ENCODE measurements at regions not wholly inside any gene's neighbourhood (a gene's known extent, or its start where the extent isn't known, plus 50 kb on each side); places are given as distances from the start of the nearest gene placed in this dataset.

- H3K9ac ChIP-seq (ENCODE audit: low read length) = no peak overlapping the region
- no peaks in the 10 kb centered on the region for H3K79me2 ChIP-seq (ENCODE audit: control insufficient read depth, insufficient read depth, low read length, poor library complexity)
- no peak overlapping the region for H2AFZ ChIP-seq (ENCODE audit: insufficient read depth, low read length, poor library complexity)
- no peak overlapping the region for H2AK5ac ChIP-seq (ENCODE audit: low read length)
- H2BK120ac ChIP-seq (ENCODE audit: insufficient read depth, low read length, poor library complexity) = no peak overlapping the region
- no peaks in the 10 kb centered on the region for H3K27me3 ChIP-seq (ENCODE audit: insufficient read depth, low read length)
- no peak overlapping the region for H3K4me3 ChIP-seq (ENCODE audit: low read depth, low read length)
- no peak overlapping the region for H3K23ac ChIP-seq (ENCODE audit: low read length)
- no peak overlapping the region for H2BK12ac ChIP-seq (ENCODE audit: low read length)
- no peak overlapping the region for H3K18ac ChIP-seq (ENCODE audit: low read length)
- no peaks in the 10 kb centered on the region for H3K36me3 ChIP-seq (ENCODE audit: control insufficient read depth in 1 of 2, insufficient read depth in 2 of 2, low read length in 2 of 2)
- H4K12ac ChIP-seq (ENCODE audit: low read depth, low read length) = no peak overlapping the region
- H3K4ac ChIP-seq (ENCODE audit: low read depth, low read length) = no peak overlapping the region
- no peak overlapping the region for H4K8ac ChIP-seq (ENCODE audit: low read depth, low read length)
- H4K91ac ChIP-seq (ENCODE audit: low read depth, low read length) = no peak overlapping the region
- H3K79me1 ChIP-seq (ENCODE audit: low read length) = no peaks in the 10 kb centered on the region
- H3K9me3 ChIP-seq (ENCODE audit: insufficient read depth, low read depth, low read length) = peaks cover 5% of the 10 kb centered on the region
- no peak overlapping the region for H3K4me2 ChIP-seq (ENCODE audit: low read length)
- H3K4me1 ChIP-seq (ENCODE audit: control insufficient read depth in 1 of 2, insufficient read depth in 2 of 2, low read length in 2 of 2) = no peaks in the 10 kb centered on the region
- H3K27ac ChIP-seq (ENCODE audit: low read depth, low read length) = no peak overlapping the region
- DNase-seq = no peak
- H3K14ac ChIP-seq (ENCODE audit: low read length) = no peak overlapping the region
- no CpG with 5 or more reads among the region's 1 CpG for WGBS (ENCODE audit: extremely low coverage, insufficient coverage, insufficient read length)
- no peak overlapping the region for H2BK5ac ChIP-seq (ENCODE audit: low read depth, low read length, poor library complexity)
Observed at GRCh38 chrX:81875800-81876199, 673.9 kb downstream of the SH3BGRL start.

- Histone ChIP-seq H3K4me3 (ENCODE audit: low read depth, low read length) (no peak overlapping the region), H3K4me2 (ENCODE audit: low read length) (no peak overlapping the region), H4K91ac (ENCODE audit: low read depth, low read length) (no peak overlapping the region), H2AFZ (ENCODE audit: insufficient read depth, low read length, poor library complexity) (no peak overlapping the region), H2BK5ac (ENCODE audit: low read depth, low read length, poor library complexity) (no peak overlapping the region), H3K4ac (ENCODE audit: low read depth, low read length) (no peak overlapping the region), H3K9me3 (ENCODE audit: insufficient read depth, low read depth, low read length) (peaks cover 5% of the 10 kb centered on the region), H3K4me1 (ENCODE audit: control insufficient read depth in 1 of 2, insufficient read depth in 2 of 2, low read length in 2 of 2) (no peaks in the 10 kb centered on the region), H3K23ac (ENCODE audit: low read length) (no peak overlapping the region), H4K12ac (ENCODE audit: low read depth, low read length) (no peak overlapping the region), H2BK120ac (ENCODE audit: insufficient read depth, low read length, poor library complexity) (no peak overlapping the region), H3K27me3 (ENCODE audit: insufficient read depth, low read length) (no peaks in the 10 kb centered on the region), H2AK5ac (ENCODE audit: low read length) (no peak overlapping the region), H2BK12ac (ENCODE audit: low read length) (no peak overlapping the region), H3K27ac (ENCODE audit: low read depth, low read length) (no peak overlapping the region), H3K14ac (ENCODE audit: low read length) (no peak overlapping the region), H3K9ac (ENCODE audit: low read length) (no peak overlapping the region), H3K79me1 (ENCODE audit: low read length) (no peaks in the 10 kb centered on the region), H3K18ac (ENCODE audit: low read length) (no peak overlapping the region), H3K79me2 (ENCODE audit: control insufficient read depth, insufficient read depth, low read length, poor library complexity) (no peaks in the 10 kb centered on the region), H4K8ac (ENCODE audit: low read depth, low read length) (no peak overlapping the region), H3K36me3 (ENCODE audit: control insufficient read depth in 1 of 2, insufficient read depth in 2 of 2, low read length in 2 of 2) (no peaks in the 10 kb centered on the region)
- no peak for DNase-seq
- no CpG with 5 or more reads among the region's 7 CpGs for WGBS (ENCODE audit: extremely low coverage, insufficient coverage, insufficient read length)
Observed at GRCh38 chrX:81876437-81876836, 674.5 kb downstream of the SH3BGRL start.

GRCh38 chrX:81890521-81890920, 688.6 kb downstream of the SH3BGRL start:
- no peaks in the 10 kb centered on the region for H3K9me3 ChIP-seq (ENCODE audit: insufficient read depth, low read depth, low read length)
- H3K18ac ChIP-seq (ENCODE audit: low read length) = no peak overlapping the region
- no peaks in the 10 kb centered on the region for H3K4me1 ChIP-seq (ENCODE audit: control insufficient read depth in 1 of 2, insufficient read depth in 2 of 2, low read length in 2 of 2)
- H3K27ac ChIP-seq (ENCODE audit: low read depth, low read length) = no peak overlapping the region
- no peak overlapping the region for H2AK5ac ChIP-seq (ENCODE audit: low read length)
- H4K8ac ChIP-seq (ENCODE audit: low read depth, low read length) = no peak overlapping the region
- no peak overlapping the region for H2BK5ac ChIP-seq (ENCODE audit: low read depth, low read length, poor library complexity)
- H3K23ac ChIP-seq (ENCODE audit: low read length) = no peak overlapping the region
- H3K27me3 ChIP-seq (ENCODE audit: insufficient read depth, low read length) = no peaks in the 10 kb centered on the region
- H3K79me1 ChIP-seq (ENCODE audit: low read length) = no peaks in the 10 kb centered on the region
- no CpG with 5 or more reads among the region's 1 CpG for WGBS (ENCODE audit: extremely low coverage, insufficient coverage, insufficient read length)
- no peak overlapping the region for H4K91ac ChIP-seq (ENCODE audit: low read depth, low read length)
- H3K4me3 ChIP-seq (ENCODE audit: low read depth, low read length) = no peak overlapping the region
- H3K4me2 ChIP-seq (ENCODE audit: low read length) = no peak overlapping the region
- H3K4ac ChIP-seq (ENCODE audit: low read depth, low read length) = no peak overlapping the region
- no peak overlapping the region for H3K14ac ChIP-seq (ENCODE audit: low read length)
- H4K12ac ChIP-seq (ENCODE audit: low read depth, low read length) = no peak overlapping the region
- DNase-seq = no peak
- no peak overlapping the region for H2BK12ac ChIP-seq (ENCODE audit: low read length)
- no peak overlapping the region for H2BK120ac ChIP-seq (ENCODE audit: insufficient read depth, low read length, poor library complexity)
- no peaks in the 10 kb centered on the region for H3K36me3 ChIP-seq (ENCODE audit: control insufficient read depth in 1 of 2, insufficient read depth in 2 of 2, low read length in 2 of 2)
- no peak overlapping the region for H3K9ac ChIP-seq (ENCODE audit: low read length)
- H2AFZ ChIP-seq (ENCODE audit: insufficient read depth, low read length, poor library complexity) = no peak overlapping the region
- no peaks in the 10 kb centered on the region for H3K79me2 ChIP-seq (ENCODE audit: control insufficient read depth, insufficient read depth, low read length, poor library complexity)

- Histone ChIP-seq H2BK120ac (ENCODE audit: insufficient read depth, low read length, poor library complexity) (no peak overlapping the region), H3K79me1 (ENCODE audit: low read length) (no peaks in the 10 kb centered on the region), H2AK5ac (ENCODE audit: low read length) (no peak overlapping the region), H3K79me2 (ENCODE audit: control insufficient read depth, insufficient read depth, low read length, poor library complexity) (no peaks in the 10 kb centered on the region), H3K4me3 (ENCODE audit: low read depth, low read length) (no peak overlapping the region), H3K4me2 (ENCODE audit: low read length) (no peak overlapping the region), H2BK5ac (ENCODE audit: low read depth, low read length, poor library complexity) (no peak overlapping the region), H3K14ac (ENCODE audit: low read length) (no peak overlapping the region), H4K8ac (ENCODE audit: low read depth, low read length) (no peak overlapping the region), H3K4ac (ENCODE audit: low read depth, low read length) (no peak overlapping the region), H3K36me3 (ENCODE audit: control insufficient read depth in 1 of 2, insufficient read depth in 2 of 2, low read length in 2 of 2) (no peaks in the 10 kb centered on the region), H3K9me3 (ENCODE audit: insufficient read depth, low read depth, low read length) (no peaks in the 10 kb centered on the region), H2AFZ (ENCODE audit: insufficient read depth, low read length, poor library complexity) (no peak overlapping the region), H4K91ac (ENCODE audit: low read depth, low read length) (no peak overlapping the region), H2BK12ac (ENCODE audit: low read length) (no peak overlapping the region), H3K27ac (ENCODE audit: low read depth, low read length) (no peak overlapping the region), H3K4me1 (ENCODE audit: control insufficient read depth in 1 of 2, insufficient read depth in 2 of 2, low read length in 2 of 2) (no peaks in the 10 kb centered on the region), H3K18ac (ENCODE audit: low read length) (no peak overlapping the region), H3K27me3 (ENCODE audit: insufficient read depth, low read length) (no peaks in the 10 kb centered on the region), H4K12ac (ENCODE audit: low read depth, low read length) (no peak overlapping the region), H3K23ac (ENCODE audit: low read length) (no peak overlapping the region), H3K9ac (ENCODE audit: low read length) (no peak overlapping the region)
- DNase-seq = no peak
Observed at GRCh38 chrX:81900522-81900921, 698.6 kb downstream of the SH3BGRL start.
